Type B pancreatic cell (in vitro differentiated cells): ENCODE measurements at regions not wholly inside any gene's neighbourhood (a gene's known extent, or its start where the extent isn't known, plus 50 kb on each side); places are given as distances from the start of the nearest gene placed in this dataset.

ENCODE experiments used
- DNase-seq: peaks from one replicate; pipeline ENCODE4 v3.0.0; 2021; ENCODE audit warnings: mixed read lengths; ENCODE audit not compliant: unreplicated experiment; ENCODE audit errors: extremely low spot score
- H3K27ac Mint-ChIP-seq: 2 replicates; pipeline ENCODE4 v1.8.0; 2021; ENCODE audit warnings: mild to moderate bottlenecking, mixed read lengths
- H3K27me3 Mint-ChIP-seq: 2 replicates; pipeline ENCODE4 v1.8.0; 2021; ENCODE audit warnings: mixed read lengths
- H3K36me3 Mint-ChIP-seq: 2 replicates; pipeline ENCODE4 v1.8.0; 2021; ENCODE audit warnings: mixed read lengths
- H3K4me1 Mint-ChIP-seq: one replicate; pipeline ENCODE4 v1.8.0; 2021; ENCODE audit warnings: mixed read lengths; ENCODE audit not compliant: unreplicated experiment
- H3K4me3 Mint-ChIP-seq: 2 replicates; pipeline ENCODE4 v1.8.0; 2021; ENCODE audit warnings: mild to moderate bottlenecking, mixed read lengths
- H3K9me3 Mint-ChIP-seq: 2 replicates; pipeline ENCODE4 v1.8.0; 2021; ENCODE audit warnings: mixed read lengths
- CTCF ChIP-seq: fragments of 200-600 bp; sonication (generic); conservative IDR thresholded peaks from 2 replicates; pipeline ENCODE4 v1.5.0; 2021; ENCODE audit warnings: antibody characterized with exemption, mild to moderate bottlenecking

- peaks cover 9% of the 10 kb centered on the region for H3K4me1 Mint-ChIP-seq
- peaks cover 7% of the 10 kb centered on the region for H3K27me3 Mint-ChIP-seq
- H3K4me3 Mint-ChIP-seq, result no peak overlapping the region
- peaks cover 5% of the 10 kb centered on the region for H3K9me3 Mint-ChIP-seq
- no peak overlapping the region for H3K27ac Mint-ChIP-seq
- H3K36me3 Mint-ChIP-seq, result no peaks in the 10 kb centered on the region
- DNase-seq, result no peak
- no peak for TF ChIP-seq CTCF
Observed at GRCh38 chr6:165229216-165229615, 80.2 kb downstream of the C6orf118 start.

- no peak overlapping the region for H3K4me3 Mint-ChIP-seq
- no peak overlapping the region for H3K27ac Mint-ChIP-seq
- H3K9me3 Mint-ChIP-seq, result peaks cover 5% of the 10 kb centered on the region
- no peak for DNase-seq
- TF ChIP-seq CTCF, result no peak
- H3K4me1 Mint-ChIP-seq, result peaks cover 14% of the 10 kb centered on the region
- no peaks in the 10 kb centered on the region for H3K36me3 Mint-ChIP-seq
- H3K27me3 Mint-ChIP-seq, result peaks cover 10% of the 10 kb centered on the region
Observed at GRCh38 chr6:165227644-165228329, 81.6 kb downstream of the C6orf118 start.

GRCh38 chr6:165223736-165224135 lies 85.7 kb downstream of the C6orf118 start:
- H3K36me3 Mint-ChIP-seq, result no peaks in the 10 kb centered on the region
- H3K27me3 Mint-ChIP-seq, result peaks cover 9% of the 10 kb centered on the region
- TF ChIP-seq CTCF, result no peak
- DNase-seq, result no peak
- peaks cover 14% of the 10 kb centered on the region for H3K4me1 Mint-ChIP-seq
- H3K9me3 Mint-ChIP-seq, result peaks cover 5% of the 10 kb centered on the region
- no peak overlapping the region for H3K4me3 Mint-ChIP-seq
- H3K27ac Mint-ChIP-seq, result no peak overlapping the region

DNA sequence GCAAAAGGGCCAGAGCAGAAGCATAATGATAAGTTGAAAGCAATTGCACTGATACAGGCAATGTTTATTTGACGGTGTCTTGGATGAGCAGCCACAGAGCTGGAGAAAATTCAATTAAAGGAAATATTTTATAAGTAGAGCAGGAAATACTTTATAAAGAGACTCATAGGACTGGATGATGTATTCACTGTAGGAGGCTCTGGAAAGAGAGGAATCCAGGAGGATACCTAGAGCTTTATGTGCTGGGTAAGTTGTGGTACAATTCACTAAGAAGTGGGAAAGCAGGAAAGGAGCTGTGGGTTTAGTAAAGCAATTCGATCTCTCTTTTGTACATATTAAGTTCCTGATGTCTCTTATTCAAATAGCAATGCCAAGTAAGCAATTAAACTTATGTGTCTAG lies 86.3 kb downstream of the C6orf118 start:
- no peak for DNase-seq

DNA sequence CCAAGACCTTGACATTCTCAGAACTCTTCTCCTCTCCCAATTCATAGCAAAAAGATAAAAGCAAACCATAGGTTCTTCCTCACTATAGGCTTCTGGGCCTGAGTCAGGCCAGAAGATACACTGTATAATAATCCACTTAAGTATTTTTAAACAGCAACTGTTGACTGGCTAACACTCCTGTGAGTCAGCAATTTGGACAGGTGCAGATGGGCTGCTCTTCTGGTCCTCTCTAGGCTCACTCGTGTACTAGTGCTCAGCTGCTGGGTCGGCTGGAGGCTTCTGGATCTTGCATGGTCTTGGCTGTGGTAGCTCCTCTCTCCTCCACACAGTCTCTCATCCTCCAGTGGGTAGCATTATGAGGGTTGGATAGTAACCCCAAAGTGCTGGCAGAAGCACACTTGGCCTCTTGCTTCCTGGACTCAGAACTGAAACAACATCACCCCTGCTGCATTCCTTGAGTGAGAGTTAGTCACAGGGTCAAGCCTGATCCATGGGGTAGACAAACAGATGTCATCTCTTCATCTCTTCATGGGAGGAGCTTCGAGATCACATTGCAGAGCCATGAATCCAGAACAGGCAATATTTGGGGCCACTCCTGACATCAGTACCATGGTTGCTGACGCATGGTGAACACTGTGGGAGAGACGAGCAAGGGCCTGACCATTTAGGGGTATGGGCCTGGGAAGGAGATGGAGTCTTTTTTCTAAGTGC lies 86.9 kb downstream of the C6orf118 start:
- peaks cover 14% of the 10 kb centered on the region for H3K4me1 Mint-ChIP-seq
- no peak for TF ChIP-seq CTCF
- no peaks in the 10 kb centered on the region for H3K36me3 Mint-ChIP-seq
- H3K9me3 Mint-ChIP-seq, result peaks cover 5% of the 10 kb centered on the region
- DNase-seq, result no peak
- H3K27me3 Mint-ChIP-seq, result peaks cover 9% of the 10 kb centered on the region
- no peak overlapping the region for H3K27ac Mint-ChIP-seq
- no peak overlapping the region for H3K4me3 Mint-ChIP-seq

More for the DNA sequence above, 86.3 kb downstream of the C6orf118 start:
- no peak for TF ChIP-seq CTCF
- no peak overlapping the region for H3K27ac Mint-ChIP-seq
- no peak overlapping the region for H3K4me3 Mint-ChIP-seq
- H3K4me1 Mint-ChIP-seq, result peaks cover 14% of the 10 kb centered on the region
- H3K9me3 Mint-ChIP-seq, result peaks cover 5% of the 10 kb centered on the region
- H3K27me3 Mint-ChIP-seq, result peaks cover 9% of the 10 kb centered on the region
- no peaks in the 10 kb centered on the region for H3K36me3 Mint-ChIP-seq
